NCI-H748 (cell line): ENCODE measurements at regions not wholly inside any gene's neighbourhood (a gene's known extent, or its start where the extent isn't known, plus 50 kb on each side); places are given as distances from the start of the nearest gene placed in this dataset.

Source experiments
- DNase-seq: peaks from one replicate; lab custom pipeline; 2025; ENCODE audit not compliant: unreplicated experiment; lab: John Stamatoyannopoulos, UW

GRCh38 chr7:35398518-35398917 is 144.6 kb upstream of the TBX20 start:
- DNase-seq: no peak

- no peak for DNase-seq
These were observed 136.2 kb upstream of the TBX20 start for GRCh38 chr7:35390146-35390545.

- no peak for DNase-seq
These were observed 135.7 kb upstream of the TBX20 start for GRCh38 chr7:35389636-35390035.

GRCh38 chr7:35386816-35387706 is 133.2 kb upstream of the TBX20 start:
- DNase-seq: no peak

GRCh38 chr7:35386082-35386815 is 132.3 kb upstream of the TBX20 start:
- DNase-seq: no peak

GRCh38 chr7:35384761-35385700 is 131.1 kb upstream of the TBX20 start:
- DNase-seq: no peak

- no peak for DNase-seq
These were observed 126.9 kb upstream of the TBX20 start for GRCh38 chr7:35380739-35381224.

- DNase-seq: no peak
These were observed 125.6 kb upstream of the TBX20 start for GRCh38 chr7:35379481-35379880.

- no peak for DNase-seq
These were observed 121.6 kb upstream of the TBX20 start for GRCh38 chr7:35375516-35375915.

GRCh38 chr7:35374858-35375257 is 121.0 kb upstream of the TBX20 start:
- DNase-seq: no peak

GRCh38 chr7:35371221-35371620 is 117.3 kb upstream of the TBX20 start:
- no peak for DNase-seq

- no peak for DNase-seq
These were observed 116.8 kb upstream of the TBX20 start for GRCh38 chr7:35370687-35371086.

- no peak for DNase-seq
These were observed 112.6 kb upstream of the TBX20 start for GRCh38 chr7:35366167-35367155.

GRCh38 chr7:35365523-35365922 is 111.6 kb upstream of the TBX20 start:
- DNase-seq: no peak

- DNase-seq: no peak
These were observed 108.4 kb upstream of the TBX20 start for GRCh38 chr7:35362341-35362740.

GRCh38 chr7:35359423-35359822 is 105.5 kb upstream of the TBX20 start:
- DNase-seq: no peak

- DNase-seq: no peak
These were observed 102.6 kb upstream of the TBX20 start for GRCh38 chr7:35356495-35356894.

GRCh38 chr7:35355911-35356310 is 102.0 kb upstream of the TBX20 start:
- no peak for DNase-seq

GRCh38 chr7:35355199-35355598 is 101.3 kb upstream of the TBX20 start:
- no peak for DNase-seq

GRCh38 chr7:35353481-35353880 is 99.6 kb upstream of the TBX20 start:
- no peak for DNase-seq
